Stimulated activated CD4-positive, alpha-beta T cell treated with anti-CD3 and anti-CD28 coated beads, Interleukin-2, amount 100 ng/mL, for 4 hours (primary cell): ENCODE measurements at regions not wholly inside any gene's neighbourhood (a gene's known extent, or its start where the extent isn't known, plus 50 kb on each side); places are given as distances from the start of the nearest gene placed in this dataset.
A peak's percentile ranks its signal among the peaks of the same experiment; 100 is the strongest.

Source experiments
- DNase-seq: peaks from one replicate; pipeline ENCODE4 v3.0.0-alpha.2; 2020; ENCODE audit warnings: low read depth

DNA sequence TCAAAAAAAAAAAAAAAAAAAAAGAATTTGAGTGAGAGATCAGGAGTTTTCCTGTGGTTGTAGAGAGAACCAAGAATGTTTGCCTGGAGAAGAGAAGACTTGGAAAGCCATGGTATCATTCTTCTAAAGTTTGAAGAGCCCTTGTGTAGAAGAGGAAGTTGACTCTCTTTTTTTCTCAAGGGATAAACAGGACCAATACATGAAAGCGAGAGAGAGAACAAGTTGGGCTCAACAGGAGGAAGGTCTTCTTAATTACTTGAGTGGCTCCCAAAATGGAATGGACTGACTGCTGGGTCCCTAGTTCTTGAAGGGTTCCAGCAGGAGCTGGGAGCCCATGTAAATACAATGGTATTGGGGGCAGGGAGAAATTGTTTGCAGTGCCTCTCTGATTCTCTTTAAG, 173.3 kb upstream of the ADO start:
- no peak for DNase-seq

DNA sequence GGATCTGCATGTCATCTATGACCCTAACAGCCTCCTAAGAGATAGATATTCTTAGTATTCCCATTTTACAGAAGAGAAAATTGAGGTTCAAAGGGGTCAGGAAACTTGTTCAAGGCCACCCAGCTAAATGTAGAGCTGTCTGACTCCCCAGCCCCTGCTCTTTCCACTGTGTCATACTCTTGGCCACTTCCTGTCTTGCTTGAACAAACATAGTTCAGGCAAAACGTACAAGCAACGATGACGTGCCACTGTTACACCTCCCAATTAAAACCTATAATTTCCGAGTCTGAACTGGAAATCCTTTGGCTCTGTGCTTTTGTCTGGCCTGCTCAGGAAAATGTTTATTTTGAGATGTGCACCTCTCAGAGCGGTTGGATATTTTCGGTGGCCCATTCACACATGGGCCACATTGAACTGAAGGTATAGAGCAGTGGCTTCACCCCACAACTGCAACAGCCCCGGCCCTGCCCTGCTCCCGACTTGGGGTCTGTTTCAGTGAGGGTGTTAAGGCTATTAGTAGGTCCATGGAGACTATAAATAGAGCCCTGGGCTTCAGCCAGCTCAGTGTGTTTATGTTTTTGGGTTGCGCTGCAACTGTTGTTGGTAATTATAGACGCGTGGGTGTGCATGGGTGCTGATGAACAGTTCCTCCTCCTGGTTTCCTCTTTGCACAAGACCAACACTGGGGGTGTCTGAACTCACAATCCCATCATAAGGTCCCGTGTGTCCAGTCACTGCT, 172.3 kb upstream of the ADO start:
- peak; percentile 53 for DNase-seq

DNA sequence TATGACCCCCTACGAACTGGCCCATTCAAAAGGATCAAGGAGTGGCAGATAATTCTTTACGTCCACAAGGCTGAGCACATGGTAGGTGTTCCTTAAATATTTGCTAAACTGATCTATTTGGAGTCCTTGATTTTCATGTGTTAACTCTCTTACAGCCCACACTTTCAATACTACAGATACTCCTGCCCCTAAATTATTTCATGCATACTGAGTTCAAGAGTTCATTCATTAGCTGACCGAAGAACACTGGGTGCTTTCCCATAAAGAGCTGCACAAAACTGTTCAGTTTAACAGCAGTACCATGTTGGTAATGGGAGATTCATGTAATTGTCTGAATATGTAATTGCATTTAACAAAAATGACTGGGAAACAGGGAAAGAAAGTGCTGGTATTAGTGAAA, 170.5 kb upstream of the ADO start:
- no peak for DNase-seq

DNA sequence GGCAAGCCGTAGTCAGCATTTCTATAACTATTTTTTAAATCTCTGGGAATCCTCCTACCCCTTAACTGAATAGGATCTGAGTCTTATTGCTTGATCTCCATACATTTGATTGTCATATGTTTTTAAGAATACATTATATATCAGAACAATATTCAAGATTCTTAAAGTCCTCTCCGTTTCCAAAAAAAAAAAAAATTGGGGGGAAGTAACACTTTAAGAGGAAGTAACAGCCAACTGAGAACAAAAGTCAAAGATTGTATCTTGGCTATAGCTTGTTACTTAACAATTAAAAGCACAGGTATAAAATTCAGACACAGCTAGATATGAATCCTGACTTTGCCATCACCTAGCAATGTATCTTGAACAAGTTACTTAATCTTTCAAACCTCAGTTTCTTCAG, 169.9 kb upstream of the ADO start:
- no peak for DNase-seq

DNA sequence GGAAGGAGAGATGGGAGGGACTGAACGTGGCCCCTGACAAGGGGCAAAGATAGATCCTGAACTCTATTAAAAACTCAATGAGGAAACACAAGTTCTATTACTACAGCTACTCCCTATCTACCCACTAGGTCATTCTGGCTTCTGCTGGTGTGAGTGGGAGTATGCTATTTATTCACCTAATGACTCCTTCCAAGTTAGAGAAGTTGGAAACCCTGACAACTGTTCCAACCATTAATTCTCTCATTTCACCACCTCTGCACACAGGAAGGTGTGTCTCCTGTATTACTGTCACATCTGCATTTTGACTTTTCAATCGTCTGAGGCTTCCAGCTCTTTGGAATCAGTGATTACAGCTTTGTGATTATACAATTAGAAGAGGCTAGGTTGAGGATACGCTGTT, 169.4 kb upstream of the ADO start:
- no peak for DNase-seq

DNA sequence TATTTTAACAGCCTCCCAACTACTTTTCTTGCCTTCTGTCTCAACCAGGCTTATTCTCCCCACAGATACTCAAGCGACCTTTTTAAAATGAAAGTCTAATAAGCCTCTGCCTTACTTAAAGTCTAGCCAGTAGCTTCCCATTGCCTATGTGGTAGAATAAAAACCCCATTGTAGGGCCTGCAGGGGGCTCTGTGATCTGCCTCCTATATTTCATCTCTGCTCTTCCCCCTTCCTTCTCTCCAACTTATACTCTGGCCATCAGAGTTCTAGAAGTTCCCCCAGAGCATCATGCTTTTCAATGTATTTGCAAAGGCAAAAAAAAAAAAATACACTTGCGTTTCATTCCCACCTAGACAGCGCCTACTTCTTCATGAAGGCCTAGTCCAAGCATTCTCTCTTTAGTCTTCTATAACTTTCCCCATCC, 167.7 kb upstream of the ADO start:
- no peak for DNase-seq

DNA sequence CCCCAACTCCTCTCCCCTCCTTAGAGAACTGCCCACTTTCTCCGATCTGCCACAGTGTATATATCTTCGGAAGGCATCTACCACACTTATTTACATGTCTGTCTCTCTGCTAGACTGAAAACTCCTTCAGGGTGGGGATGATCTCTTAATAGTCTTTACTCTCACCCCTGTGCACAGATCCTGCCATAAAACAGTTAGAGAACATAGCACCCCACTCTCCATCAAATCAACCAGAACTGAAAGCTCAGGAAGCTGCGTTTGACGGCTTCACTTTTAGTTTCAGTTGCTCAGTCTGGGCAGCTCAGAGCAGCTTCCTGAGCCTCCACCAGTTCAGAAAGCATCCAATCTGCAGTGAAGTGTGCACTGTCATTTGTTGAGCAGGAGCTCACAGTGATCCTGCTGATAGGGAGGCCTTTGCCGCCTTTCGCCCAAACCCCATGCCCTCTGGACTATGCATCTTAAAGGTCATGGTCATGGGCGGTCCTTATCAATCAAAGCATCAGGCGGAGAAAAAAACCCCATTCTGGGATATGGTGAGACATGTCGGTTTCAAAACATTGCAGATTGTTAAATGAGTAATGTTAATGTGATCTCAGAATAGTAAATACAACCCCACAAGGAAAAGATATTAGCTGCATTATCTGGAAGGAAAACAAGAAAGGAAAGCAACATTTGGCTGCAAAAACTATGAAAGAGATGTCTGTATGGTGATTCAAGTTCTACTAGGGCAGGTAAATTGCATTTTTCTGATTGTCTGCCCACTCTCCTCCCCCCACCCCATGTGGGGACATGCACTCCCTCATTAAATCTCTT, 167.1 kb upstream of the ADO start:
- peak; percentile 50 for DNase-seq

DNA sequence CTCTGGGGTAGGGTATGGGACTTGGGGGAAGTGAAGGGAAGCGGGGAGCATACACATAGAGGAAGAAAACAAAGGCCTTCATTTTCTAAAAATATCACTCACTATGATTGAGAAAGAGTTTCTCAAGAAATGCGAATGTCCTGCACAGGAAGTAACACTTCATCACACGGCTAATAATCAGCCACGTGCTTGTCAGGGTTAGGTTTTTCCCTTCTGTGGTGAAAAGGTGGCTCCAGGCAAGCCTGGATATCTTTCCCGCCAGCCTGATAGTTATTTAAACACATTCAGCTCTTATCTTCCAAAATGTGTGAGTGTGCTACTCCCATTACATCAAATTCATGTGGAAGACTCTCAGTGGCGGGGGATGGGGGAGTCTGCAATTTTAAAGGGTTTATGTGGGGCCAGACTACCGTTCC, 166.4 kb upstream of the ADO start:
- no peak for DNase-seq

DNA sequence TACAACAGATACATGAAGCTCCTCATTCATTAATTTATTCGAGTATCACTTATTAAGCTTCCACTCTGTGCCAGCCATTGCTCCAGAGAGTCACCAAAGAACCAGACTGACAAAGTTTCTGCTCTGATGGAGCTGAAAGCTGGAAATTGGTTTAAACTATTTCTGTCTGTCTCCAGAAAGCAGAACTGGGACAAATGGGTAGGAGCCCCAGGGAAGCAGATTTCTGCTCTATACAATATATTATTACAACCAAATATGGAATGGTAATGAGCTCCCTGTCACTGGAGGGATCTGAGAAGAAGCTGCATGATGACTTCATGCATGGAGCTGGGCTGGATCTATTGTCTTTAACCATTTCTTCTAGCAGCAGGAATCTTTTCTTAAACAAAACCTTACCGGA, 165.4 kb upstream of the ADO start:
- no peak for DNase-seq

DNA sequence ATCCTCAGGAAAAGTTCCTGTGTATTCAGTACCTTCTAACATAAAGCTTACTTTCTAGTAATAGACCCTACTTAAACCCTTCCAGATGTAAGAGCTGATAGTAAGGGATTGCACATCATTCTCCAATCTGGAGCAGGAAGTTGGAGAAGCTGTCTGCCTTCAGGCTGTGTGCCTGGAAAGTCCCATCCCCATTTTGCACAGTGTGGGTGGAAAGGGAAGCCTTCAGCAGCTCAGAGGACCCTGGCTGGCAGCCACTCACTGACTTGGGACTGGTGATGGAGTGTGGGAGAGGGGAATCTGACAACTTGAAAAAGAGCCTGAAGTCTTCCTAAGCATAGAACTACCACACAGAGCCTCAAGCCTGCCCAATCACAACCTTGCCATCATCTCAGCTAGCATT, 164.1 kb upstream of the ADO start:
- no peak for DNase-seq

DNA sequence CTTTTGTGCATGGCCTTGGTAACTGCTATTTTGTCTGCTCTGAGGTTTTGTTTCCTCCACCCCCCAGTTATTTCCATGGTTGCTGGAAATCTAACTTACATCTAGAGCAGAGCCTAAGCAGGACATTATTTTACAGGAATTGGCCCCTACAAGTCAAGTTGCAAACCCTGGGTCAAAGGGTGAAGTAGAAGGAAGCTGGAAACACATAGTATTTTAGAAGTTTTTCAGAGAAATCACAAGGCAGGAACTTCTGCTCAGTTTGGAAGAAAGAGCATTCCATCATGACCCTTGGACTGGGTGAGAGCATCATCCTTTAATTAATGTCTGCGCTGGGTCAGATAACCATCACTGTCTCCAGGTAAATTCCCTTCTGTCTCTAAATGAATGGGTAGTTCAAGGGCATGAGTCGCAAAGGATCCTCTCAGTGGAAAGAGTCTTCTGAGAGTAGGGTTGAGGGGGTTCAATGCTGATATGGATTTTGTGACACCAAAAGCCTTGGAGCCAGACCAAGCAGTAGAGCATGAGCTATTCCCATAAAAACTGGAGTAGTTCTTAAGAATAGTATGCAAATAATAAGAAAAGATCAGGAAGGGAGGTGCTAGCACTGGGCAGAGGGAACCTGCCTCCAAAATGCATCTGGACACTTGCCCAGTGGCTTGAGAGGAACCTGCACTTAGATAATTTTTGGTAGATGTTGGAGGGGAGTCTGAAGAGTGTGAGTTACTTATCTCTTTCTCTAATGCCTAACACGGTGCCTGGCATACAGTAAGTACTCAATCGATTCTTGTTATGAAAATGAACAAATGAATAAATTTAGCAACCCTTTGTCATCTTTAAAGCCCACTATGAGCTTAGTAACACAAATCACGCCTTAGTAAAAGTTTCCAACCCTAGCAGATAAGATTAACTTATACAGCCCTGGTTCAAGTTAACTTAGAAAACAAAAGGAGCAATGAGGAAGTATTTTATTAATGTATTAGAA, 160.6 kb upstream of the ADO start:
- DNase-seq: no peak

DNA sequence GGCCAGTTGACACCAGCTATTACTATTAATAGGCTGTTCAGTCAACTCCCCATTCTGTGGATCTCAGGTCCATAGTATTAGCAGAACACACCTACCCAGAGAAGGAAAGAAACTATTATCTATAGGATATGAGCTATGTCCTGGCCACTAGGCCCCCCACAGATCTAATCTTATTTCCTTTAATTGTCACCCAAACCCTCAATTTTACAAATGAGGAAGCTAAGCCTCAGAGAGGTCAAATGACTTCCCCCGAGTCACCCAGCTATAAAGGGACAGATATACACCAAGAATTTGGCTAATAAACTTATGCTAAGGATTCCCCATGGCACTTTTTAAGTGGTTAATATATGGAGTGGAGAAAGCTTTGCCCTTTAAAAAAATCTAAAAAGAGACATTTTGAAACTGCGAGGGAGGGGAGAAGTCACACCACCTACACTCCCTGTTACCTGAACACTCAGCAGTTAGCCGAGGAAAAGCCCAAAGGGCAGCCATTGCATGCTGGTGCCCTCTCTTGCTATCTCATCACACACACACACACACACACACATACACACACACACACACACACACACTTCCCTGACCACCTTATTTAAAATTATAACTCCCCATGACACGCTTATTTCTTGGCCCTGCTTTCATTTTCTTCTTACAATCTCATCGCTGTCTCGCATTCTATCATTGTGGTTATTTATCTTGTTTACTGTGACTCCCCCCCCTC, 157.0 kb upstream of the ADO start:
- no peak for DNase-seq

DNA sequence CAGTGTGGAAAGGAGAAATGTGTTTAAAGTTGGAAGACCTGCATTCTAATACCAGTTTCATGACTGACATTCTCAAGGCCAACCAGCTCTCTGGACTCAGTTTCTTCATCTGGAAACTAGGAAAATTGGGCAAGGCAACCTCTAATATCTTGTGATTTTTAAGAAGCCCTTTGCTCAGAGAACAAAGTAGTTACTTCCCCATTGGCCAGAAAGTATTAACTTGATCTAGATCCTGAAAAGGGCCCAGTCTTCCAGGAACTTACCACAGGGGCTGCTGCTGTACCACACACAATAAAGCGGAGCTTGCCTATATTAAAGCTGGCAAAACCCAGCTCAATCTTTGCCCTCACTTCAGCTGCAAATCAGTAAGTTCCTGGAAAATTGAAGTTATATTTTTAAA, 155.6 kb upstream of the ADO start:
- DNase-seq: no peak

DNA sequence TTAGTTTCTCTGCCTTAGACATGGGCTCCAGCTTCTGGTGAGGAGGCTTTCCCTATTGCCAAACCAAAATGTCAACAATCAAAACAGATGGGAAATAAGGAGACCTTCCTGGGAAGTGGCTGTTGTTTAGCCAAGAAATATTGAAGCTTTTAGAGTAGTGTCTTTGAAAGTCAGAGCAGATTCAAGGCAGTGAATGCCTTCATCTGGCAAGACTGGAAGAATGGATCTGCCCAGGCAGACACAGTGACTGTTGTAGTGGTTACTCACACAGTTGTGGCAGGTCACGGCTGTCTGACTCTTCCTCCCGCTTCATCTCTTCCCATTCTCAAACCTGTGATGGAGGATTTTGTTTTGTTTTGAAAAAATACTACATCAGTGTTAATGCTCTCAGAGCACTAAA, 154.1 kb upstream of the ADO start:
- DNase-seq: no peak

DNA sequence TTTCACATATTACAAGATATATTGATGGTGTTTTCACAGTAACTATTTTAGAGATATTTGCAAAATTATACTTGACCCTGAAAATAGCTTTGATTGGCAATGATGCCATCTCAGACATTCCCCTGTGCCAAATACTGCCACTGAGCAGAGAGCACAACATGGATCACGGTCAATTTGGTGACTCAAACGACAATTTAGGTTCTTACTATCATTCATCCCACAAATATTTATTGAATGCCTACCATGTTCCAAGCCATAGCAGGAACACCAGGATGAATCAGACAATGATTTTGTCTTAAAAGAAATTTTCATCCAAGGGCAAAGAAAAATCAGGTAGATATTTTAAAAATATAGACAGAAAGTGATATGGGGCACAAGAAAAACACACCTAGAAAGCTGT, 153.2 kb upstream of the ADO start:
- DNase-seq: no peak

DNA sequence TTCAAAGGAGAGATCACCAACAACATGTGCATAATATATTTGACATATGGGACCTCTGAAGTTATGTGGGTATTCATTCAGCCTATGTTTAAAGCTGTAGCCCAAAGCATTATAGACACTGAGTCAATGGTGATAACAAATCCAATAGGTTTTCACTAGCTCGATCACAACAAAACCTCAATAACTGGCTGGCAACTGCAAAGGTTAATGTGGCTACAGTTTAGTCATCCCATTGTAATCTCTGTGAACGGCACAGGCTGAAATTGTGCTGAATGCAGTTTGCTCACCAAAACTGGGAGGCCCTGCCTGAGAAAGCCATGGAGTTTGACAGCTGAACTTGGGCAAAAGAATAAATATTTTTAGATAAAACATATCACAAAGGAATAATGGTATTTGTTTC, 152.4 kb upstream of the ADO start:
- DNase-seq: no peak

DNA sequence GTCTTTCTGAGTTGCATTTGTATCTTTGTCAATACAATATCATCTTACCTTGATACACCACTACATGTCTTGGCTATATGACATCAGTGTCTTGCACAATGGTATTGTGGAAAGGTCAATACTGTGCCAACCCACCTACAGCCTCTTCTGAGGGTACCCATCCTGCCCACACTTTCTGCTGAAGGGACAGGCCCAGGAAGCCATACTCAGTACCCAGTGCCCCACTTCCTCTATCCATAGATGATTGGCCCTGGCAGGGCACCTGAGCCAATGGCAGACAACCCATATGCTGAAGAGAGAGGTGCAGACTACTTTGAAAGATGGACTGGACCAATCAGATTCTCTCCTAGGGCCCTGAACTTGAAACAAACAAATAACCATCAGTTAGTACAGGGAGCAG, 152.0 kb upstream of the ADO start:
- DNase-seq: no peak

DNA sequence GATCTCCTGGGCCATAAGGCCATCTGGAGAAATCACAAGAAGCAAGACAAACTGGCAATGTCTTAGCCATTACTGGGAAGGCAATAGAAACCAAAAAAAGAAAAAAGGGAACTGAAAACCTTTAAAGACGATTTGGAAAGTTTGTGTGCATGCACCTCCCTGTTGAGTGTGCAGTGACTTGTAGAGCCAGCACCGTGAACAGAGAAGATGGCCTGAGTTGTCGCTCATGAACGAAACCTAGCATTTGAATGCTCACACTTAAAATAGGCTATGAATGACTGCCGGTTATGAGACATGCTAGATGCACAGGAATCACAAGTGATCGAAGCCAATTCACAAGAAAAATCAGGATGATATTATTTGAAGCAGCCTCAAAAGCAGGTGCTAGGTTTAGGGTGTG, 151.3 kb upstream of the ADO start:
- no peak for DNase-seq

DNA sequence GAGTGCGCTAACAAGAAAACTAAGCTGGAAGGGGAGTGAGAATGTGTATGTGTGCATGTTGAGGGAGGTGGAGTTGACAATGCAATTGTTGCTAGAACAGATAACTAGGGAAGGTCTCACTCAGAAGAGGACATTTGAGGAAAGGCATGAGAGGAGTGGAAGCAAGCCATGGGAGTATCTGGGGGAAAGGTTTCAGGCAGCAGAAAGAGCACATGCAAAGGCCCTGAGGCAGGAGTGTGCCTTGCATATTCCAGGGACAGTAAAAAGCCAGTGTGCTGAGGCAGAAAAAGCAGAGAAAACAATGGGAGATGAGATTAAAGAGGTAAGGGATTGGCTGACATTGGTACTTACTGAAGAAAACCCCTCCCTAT, 149.6 kb upstream of the ADO start:
- DNase-seq: no peak

DNA sequence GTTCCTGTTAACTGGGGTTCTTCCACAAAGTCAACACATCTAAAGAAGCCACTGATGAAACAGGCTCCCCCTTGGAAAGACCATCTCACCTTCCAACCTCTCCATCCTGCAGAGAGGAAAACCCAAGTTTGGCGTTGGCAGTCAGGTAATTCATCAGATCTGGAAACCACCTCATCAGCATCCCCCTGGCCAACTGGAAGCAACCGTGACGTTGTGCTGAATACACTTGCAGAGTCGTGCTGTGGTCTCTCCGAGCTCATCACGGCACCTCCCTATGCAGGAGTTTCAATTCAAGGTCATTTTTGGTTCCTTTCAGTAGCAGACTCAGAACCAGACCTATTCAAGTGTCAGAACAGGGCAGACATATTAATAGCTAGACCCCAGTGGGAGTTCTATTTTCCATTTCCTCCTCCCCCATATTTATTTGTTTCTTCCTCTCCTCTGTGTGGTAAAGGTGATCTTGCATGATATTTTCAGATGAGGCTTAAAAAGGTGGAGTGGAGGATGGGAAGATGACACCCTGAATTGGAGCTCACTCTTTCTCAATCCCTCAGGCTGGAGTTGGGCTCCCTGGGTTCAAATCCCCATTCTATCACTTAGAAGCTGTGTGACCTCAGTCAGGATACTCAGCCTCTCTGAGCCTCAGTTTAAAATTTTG, 149.1 kb upstream of the ADO start:
- DNase-seq: no peak

DNA sequence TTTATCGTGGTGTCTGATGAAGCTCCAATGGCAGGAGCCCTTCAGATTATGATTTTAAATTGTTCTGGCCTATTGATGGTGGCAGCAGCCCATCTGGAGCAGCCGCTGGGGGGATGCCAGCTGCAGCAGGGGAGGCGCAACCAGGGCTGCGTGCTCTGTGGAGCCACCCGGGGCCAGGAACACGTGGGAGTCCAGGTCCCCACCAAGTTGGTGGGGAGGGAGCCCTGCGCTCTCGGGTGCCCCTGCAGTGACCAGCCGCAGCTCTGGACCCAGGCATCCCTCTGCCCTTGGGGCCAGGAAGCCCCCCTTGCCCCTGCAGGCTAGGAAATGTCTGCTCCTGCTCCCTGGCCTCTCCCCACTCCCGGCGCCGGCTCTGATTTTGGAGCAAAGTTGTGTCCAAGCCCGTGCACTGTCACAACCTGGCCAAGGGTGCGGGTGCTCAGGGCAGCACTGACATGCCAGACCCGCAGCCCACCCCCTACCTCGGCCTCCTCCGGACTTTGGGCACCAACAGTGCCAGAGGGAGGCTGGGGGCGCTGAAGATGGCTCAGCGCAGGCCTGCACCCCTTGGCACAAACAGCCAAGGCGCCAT, 147.2 kb upstream of the ADO start:
- no peak for DNase-seq
